C4-2B (cell line): ENCODE measurements at regions not wholly inside any gene's neighbourhood (a gene's known extent, or its start where the extent isn't known, plus 50 kb on each side); places are given as distances from the start of the nearest gene placed in this dataset.
"Not testable (repeated sequence)": the region's sequence is repeated elsewhere in the genome, so short reads cannot be mapped to it uniquely, and the experiment has no call there.

ENCODE experiments used
- H3K27ac ChIP-seq: fragments of 450-650 bp; 2 replicates; pipeline ENCODE4 v1.5.1; 2017
- ZFX ChIP-seq: fragments of 450-650 bp; IDR thresholded peaks from 2 replicates; pipeline ENCODE4 v1.6.1; 2017
- TF ChIP-seq, protein P1 (sequence below): fragments of 450-650 bp; conservative IDR thresholded peaks from 2 replicates; pipeline ENCODE4 v1.5.1; 2017; ENCODE audit warnings: mild to moderate bottlenecking

GRCh38 chr3:53425936-53426335, 68.5 kb upstream of the CACNA1D start:
- TF ChIP-seq ZFX = no peak
- TF ChIP-seq, protein P1, sequence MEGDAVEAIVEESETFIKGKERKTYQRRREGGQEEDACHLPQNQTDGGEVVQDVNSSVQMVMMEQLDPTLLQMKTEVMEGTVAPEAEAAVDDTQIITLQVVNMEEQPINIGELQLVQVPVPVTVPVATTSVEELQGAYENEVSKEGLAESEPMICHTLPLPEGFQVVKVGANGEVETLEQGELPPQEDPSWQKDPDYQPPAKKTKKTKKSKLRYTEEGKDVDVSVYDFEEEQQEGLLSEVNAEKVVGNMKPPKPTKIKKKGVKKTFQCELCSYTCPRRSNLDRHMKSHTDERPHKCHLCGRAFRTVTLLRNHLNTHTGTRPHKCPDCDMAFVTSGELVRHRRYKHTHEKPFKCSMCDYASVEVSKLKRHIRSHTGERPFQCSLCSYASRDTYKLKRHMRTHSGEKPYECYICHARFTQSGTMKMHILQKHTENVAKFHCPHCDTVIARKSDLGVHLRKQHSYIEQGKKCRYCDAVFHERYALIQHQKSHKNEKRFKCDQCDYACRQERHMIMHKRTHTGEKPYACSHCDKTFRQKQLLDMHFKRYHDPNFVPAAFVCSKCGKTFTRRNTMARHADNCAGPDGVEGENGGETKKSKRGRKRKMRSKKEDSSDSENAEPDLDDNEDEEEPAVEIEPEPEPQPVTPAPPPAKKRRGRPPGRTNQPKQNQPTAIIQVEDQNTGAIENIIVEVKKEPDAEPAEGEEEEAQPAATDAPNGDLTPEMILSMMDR = no peak
- no peak overlapping the region for H3K27ac ChIP-seq

- no peak overlapping the region for H3K27ac ChIP-seq
- TF ChIP-seq, protein P1 = peak; percentile 17; the same call in 1 of the 2 replicates
- no peak for TF ChIP-seq ZFX
Observed at GRCh38 chr3:53426918-53427317, 67.5 kb upstream of the CACNA1D start.

DNA sequence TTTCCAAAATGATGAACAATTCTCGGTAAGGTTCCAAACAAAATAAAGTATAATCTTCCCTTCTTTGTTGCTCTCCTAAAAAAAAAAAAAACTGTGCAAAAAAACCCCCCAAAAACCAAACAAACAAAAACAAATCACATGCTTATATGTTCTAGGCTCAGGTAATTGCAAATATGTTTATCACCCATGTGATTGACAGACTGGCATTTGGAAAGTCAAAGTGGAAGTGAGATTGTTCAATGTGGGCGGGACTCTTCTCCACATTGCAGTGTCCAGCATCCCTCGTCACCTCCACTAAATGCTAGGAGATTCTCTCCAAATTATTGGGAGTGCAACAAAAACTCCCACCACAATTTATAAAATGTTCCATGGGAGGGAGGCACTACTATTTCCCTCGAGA, 57.6 kb upstream of the CACNA1D start:
- TF ChIP-seq ZFX = no peak
- TF ChIP-seq, protein P1 = no peak
- H3K27ac ChIP-seq = no peak overlapping the region

DNA sequence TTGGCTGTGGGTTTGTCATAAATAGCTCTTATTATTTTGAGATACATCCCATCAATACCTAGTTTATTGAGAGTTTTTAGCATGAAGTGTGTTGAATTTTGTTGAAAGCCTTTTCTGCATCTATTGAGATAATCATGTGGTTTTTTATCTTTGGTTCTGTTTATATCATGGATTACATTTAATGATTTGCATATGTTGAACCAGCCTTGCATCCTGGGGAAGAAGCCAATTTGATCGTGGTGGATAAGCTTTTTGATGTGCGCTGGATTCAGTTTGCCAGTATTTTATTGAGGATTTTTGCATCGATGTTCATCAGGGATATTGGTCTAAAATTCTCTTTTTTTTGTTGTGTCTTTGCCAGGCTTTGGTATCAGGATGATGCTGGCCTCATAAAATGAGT, 51.5 kb upstream of the CACNA1D start:
- not testable (repeated sequence) for H3K27ac ChIP-seq
